GM23338 (cell line): ENCODE measurements at regions not wholly inside any gene's neighbourhood (a gene's known extent, or its start where the extent isn't known, plus 50 kb on each side); places are given as distances from the start of the nearest gene placed in this dataset.

Source experiments
- ATAC-seq: fragments of 200-7000 bp; cut with Tn5 transposase; 3 replicates; pipeline ENCODE4 v1.9.1; 2020
- DNase-seq: peaks from one replicate; pipeline ENCODE4 v3.0.0-alpha.2; 2015; ENCODE audit warnings: low spot score
- H2AFZ ChIP-seq: fragments of 200-600 bp; sonication (generic); 2 replicates; pipeline ENCODE4 v1.8.0; 2016; ENCODE audit warnings: antibody characterized with exemption, mild to moderate bottlenecking, moderate library complexity
- H3F3A ChIP-seq: fragments of 200-600 bp; sonication (generic); replicated peaks from 2 replicates; pipeline ENCODE4 v1.8.0; 2017; ENCODE audit warnings: antibody characterized with exemption, mixed run types, low read depth
- H3K27ac ChIP-seq: fragments of 200-600 bp; sonication (generic); 2 replicates; pipeline ENCODE4 v1.6.1; 2016; ENCODE audit warnings: low read depth
- H3K27me3 ChIP-seq: fragments of 200-600 bp; sonication (generic); 2 replicates; pipeline ENCODE4 v1.8.0; 2016; ENCODE audit warnings: mild to moderate bottlenecking, mixed run types, moderate library complexity; ENCODE audit not compliant: insufficient read depth
- H3K36me3 ChIP-seq: fragments of 200-600 bp; sonication (generic); 2 replicates; pipeline ENCODE4 v1.8.0; 2016; ENCODE audit warnings: mild to moderate bottlenecking; ENCODE audit not compliant: insufficient read depth
- H3K4me1 ChIP-seq: fragments of 200-600 bp; sonication (generic); 2 replicates; pipeline ENCODE4 v1.8.0; 2016; ENCODE audit warnings: mild to moderate bottlenecking, moderate library complexity; ENCODE audit not compliant: insufficient read depth
- H3K4me2 ChIP-seq: fragments of 200-600 bp; sonication (generic); 2 replicates; pipeline ENCODE4 v1.7.1; 2017; ENCODE audit warnings: mixed run types
- H3K4me3 ChIP-seq: fragments of 200-600 bp; sonication (generic); 2 replicates; pipeline ENCODE4 v1.6.1; 2016; ENCODE audit warnings: mixed run types
- H3K79me2 ChIP-seq: fragments of 200-600 bp; sonication (generic); replicated peaks from 2 replicates; pipeline ENCODE4 v1.8.0; 2017; ENCODE audit warnings: mild to moderate bottlenecking; ENCODE audit not compliant: insufficient read depth
- H3K9me2 ChIP-seq: fragments of 200-600 bp; sonication (generic); 2 replicates; pipeline ENCODE4 v1.8.0; 2017; ENCODE audit not compliant: insufficient read depth
- H4K20me1 ChIP-seq: fragments of 200-600 bp; sonication (generic); replicated peaks from 2 replicates; pipeline ENCODE4 v1.8.0; 2017; ENCODE audit warnings: mild to moderate bottlenecking; ENCODE audit not compliant: insufficient read depth
- H3K27ac Mint-ChIP-seq: 2 replicates; pipeline ENCODE4 v1.8.0; 2020; ENCODE audit warnings: inconsistent platforms, mild to moderate bottlenecking, moderate library complexity, mixed read lengths
- H3K27me3 Mint-ChIP-seq: 3 replicates; pipeline ENCODE4 v1.8.0; 2022; ENCODE audit warnings: low read depth, mild to moderate bottlenecking, moderate library complexity, mixed read lengths, inconsistent platforms; ENCODE audit not compliant: insufficient read depth, poor library complexity
- H3K36me3 Mint-ChIP-seq: 3 replicates; pipeline ENCODE4 v1.8.0; 2021; ENCODE audit warnings: low read depth, mild to moderate bottlenecking, inconsistent platforms, moderate library complexity, mixed read lengths
- H3K4me1 Mint-ChIP-seq: 3 replicates; pipeline ENCODE4 v1.8.0; 2020; ENCODE audit warnings: mild to moderate bottlenecking, inconsistent platforms, mixed read lengths
- H3K4me3 Mint-ChIP-seq: 3 replicates; pipeline ENCODE4 v1.8.0; 2021; ENCODE audit warnings: moderate library complexity, mild to moderate bottlenecking, inconsistent platforms, mixed read lengths
- H3K9me3 Mint-ChIP-seq: 3 replicates; pipeline ENCODE4 v1.8.0; 2020; ENCODE audit warnings: moderate library complexity, mild to moderate bottlenecking, inconsistent platforms, mixed read lengths
- CREB1 ChIP-seq: fragments of 250-450 bp; sonication (Bioruptor Pico); IDR thresholded peaks from 2 replicates; pipeline ENCODE4 v1.5.0; 2020; ENCODE audit warnings: low read depth, mild to moderate bottlenecking, moderate library complexity
- ETS1 ChIP-seq: IDR thresholded peaks from 2 replicates; pipeline ENCODE4 v1.6.1; 2016; ENCODE audit warnings: antibody characterized with exemption
- EZH2 ChIP-seq: fragments of 200-600 bp; sonication (generic); IDR thresholded peaks from one replicate; pipeline ENCODE4 v1.8.0; 2017; ENCODE audit warnings: antibody characterized with exemption, mild to moderate bottlenecking, low read depth; ENCODE audit not compliant: unreplicated experiment
- EZH2phosphoT487 ChIP-seq: fragments of 200-600 bp; sonication (generic); IDR thresholded peaks from one replicate; pipeline ENCODE4 v1.8.1; 2018; ENCODE audit warnings: antibody characterized with exemption; ENCODE audit not compliant: unreplicated experiment
- JUNB ChIP-seq: IDR thresholded peaks from one replicate; pipeline ENCODE4 v1.6.1; 2016; ENCODE audit warnings: antibody characterized with exemption; ENCODE audit not compliant: unreplicated experiment
- NANOG ChIP-seq: IDR thresholded peaks from 2 replicates; pipeline ENCODE4 v1.6.1; 2016; ENCODE audit warnings: antibody characterized with exemption, borderline replicate concordance
- POLR2AphosphoS5 ChIP-seq: IDR thresholded peaks from 2 replicates; pipeline ENCODE4 v1.6.1; 2016; ENCODE audit warnings: antibody characterized with exemption, low read depth
- REST ChIP-seq: IDR thresholded peaks from one replicate; pipeline ENCODE4 v1.6.1; 2018; ENCODE audit warnings: antibody characterized with exemption; ENCODE audit not compliant: unreplicated experiment
- STAT1 ChIP-seq: IDR thresholded peaks from one replicate; pipeline ENCODE4 v1.6.1; 2016; ENCODE audit warnings: antibody characterized with exemption; ENCODE audit not compliant: unreplicated experiment
- ZNF331 ChIP-seq: fragments of 250-450 bp; sonication (Bioruptor Pico); IDR thresholded peaks from 2 replicates; pipeline ENCODE4 v1.5.0; 2020; ENCODE audit warnings: low read depth, mild to moderate bottlenecking, moderate library complexity
- TF ChIP-seq, protein P1 (sequence below): fragments of 250-450 bp; sonication (Bioruptor Pico); IDR thresholded peaks from 2 replicates; pipeline ENCODE4 v1.5.0; 2020; ENCODE audit warnings: mild to moderate bottlenecking, moderate library complexity
- TF ChIP-seq, protein P2 (sequence below), 2 experiments: fragments of 200-600 bp in 1 of 2; sonication (generic) in 1 of 2; conservative IDR thresholded peaks; 2 replicates each; pipeline versions ENCODE4 v1.5.1 to v1.6.1; 2016 to 2017; ENCODE audit warnings: antibody characterized with exemption in 2 of 2, low read depth in 2 of 2, mild to moderate bottlenecking in 2 of 2, moderate library complexity in 1 of 2

GRCh38 chr1:199546323-199546722, 481.2 kb upstream of the NR5A2 start (continued):
- TF ChIP-seq, protein P1, sequence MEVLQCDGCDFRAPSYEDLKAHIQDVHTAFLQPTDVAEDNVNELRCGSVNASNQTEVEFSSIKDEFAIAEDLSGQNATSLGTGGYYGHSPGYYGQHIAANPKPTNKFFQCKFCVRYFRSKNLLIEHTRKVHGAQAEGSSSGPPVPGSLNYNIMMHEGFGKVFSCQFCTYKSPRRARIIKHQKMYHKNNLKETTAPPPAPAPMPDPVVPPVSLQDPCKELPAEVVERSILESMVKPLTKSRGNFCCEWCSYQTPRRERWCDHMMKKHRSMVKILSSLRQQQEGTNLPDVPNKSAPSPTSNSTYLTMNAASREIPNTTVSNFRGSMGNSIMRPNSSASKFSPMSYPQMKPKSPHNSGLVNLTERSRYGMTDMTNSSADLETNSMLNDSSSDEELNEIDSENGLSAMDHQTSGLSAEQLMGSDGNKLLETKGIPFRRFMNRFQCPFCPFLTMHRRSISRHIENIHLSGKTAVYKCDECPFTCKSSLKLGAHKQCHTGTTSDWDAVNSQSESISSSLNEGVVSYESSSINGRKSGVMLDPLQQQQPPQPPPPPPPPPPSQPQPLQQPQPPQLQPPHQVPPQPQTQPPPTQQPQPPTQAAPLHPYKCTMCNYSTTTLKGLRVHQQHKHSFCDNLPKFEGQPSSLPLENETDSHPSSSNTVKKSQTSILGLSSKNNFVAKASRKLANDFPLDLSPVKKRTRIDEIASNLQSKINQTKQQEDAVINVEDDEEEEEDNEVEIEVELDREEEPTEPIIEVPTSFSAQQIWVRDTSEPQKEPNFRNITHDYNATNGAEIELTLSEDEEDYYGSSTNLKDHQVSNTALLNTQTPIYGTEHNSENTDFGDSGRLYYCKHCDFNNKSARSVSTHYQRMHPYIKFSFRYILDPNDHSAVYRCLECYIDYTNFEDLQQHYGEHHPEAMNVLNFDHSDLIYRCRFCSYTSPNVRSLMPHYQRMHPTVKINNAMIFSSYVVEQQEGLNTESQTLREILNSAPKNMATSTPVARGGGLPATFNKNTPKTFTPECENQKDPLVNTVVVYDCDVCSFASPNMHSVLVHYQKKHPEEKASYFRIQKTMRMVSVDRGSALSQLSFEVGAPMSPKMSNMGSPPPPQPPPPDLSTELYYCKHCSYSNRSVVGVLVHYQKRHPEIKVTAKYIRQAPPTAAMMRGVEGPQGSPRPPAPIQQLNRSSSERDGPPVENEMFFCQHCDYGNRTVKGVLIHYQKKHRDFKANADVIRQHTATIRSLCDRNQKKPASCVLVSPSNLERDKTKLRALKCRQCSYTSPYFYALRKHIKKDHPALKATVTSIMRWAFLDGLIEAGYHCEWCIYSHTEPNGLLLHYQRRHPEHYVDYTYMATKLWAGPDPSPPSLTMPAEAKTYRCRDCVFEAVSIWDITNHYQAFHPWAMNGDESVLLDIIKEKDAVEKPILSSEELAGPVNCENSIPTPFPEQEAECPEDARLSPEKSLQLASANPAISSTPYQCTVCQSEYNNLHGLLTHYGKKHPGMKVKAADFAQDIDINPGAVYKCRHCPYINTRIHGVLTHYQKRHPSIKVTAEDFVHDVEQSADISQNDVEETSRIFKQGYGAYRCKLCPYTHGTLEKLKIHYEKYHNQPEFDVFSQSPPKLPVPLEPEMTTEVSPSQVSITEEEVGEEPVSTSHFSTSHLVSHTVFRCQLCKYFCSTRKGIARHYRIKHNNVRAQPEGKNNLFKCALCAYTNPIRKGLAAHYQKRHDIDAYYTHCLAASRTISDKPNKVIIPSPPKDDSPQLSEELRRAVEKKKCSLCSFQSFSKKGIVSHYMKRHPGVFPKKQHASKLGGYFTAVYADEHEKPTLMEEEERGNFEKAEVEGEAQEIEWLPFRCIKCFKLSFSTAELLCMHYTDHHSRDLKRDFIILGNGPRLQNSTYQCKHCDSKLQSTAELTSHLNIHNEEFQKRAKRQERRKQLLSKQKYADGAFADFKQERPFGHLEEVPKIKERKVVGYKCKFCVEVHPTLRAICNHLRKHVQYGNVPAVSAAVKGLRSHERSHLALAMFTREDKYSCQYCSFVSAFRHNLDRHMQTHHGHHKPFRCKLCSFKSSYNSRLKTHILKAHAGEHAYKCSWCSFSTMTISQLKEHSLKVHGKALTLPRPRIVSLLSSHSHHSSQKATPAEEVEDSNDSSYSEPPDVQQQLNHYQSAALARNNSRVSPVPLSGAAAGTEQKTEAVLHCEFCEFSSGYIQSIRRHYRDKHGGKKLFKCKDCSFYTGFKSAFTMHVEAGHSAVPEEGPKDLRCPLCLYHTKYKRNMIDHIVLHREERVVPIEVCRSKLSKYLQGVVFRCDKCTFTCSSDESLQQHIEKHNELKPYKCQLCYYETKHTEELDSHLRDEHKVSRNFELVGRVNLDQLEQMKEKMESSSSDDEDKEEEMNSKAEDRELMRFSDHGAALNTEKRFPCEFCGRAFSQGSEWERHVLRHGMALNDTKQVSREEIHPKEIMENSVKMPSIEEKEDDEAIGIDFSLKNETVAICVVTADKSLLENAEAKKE (CRISPR knock-in tag) = no peak
- TF ChIP-seq CREB1 (CRISPR knock-in tag) (no peak), EZH2phosphoT487 (no peak), STAT1 (no peak), POLR2AphosphoS5 (no peak), ZNF331 (CRISPR knock-in tag) (no peak)

DNA sequence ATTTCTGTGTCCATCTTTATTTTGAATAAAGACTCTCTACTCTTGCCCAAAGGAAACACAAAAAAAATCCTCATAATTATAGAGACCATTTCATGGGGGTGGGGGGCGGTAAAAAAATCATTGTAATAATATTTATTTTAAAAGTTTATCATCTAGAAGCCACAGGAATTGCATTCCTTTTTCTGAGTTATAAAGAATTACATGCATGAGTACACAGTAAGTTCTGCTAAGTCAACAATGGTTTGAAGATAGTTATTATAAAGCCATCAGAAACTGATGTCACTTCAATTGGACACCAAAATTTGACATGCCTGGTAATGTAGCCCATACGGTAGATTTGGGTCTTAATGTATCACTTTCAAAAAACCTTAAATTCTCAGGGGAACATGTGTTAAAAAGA, 478.1 kb upstream of the NR5A2 start:
- H3K36me3 ChIP-seq = no peaks in the 10 kb centered on the region
- no peaks in the 10 kb centered on the region for H3K79me2 ChIP-seq
- DNase-seq (no peak), ATAC-seq (no peak)
- H3K4me3 ChIP-seq = no peak overlapping the region
- H3K4me2 ChIP-seq = no peak overlapping the region
- peaks cover 14% of the 10 kb centered on the region for H3K9me2 ChIP-seq
- no peaks in the 10 kb centered on the region for H3K4me1 ChIP-seq
- Mint-ChIP-seq H3K27ac (no peak overlapping the region), H3K36me3 (no peaks in the 10 kb centered on the region), H3K4me3 (no peak overlapping the region), H3K27me3 (no peaks in the 10 kb centered on the region), H3K9me3 (no peaks in the 10 kb centered on the region), H3K4me1 (peaks cover 5% of the 10 kb centered on the region; the same call in 2 of the 3 replicates)
- no peaks in the 10 kb centered on the region for H4K20me1 ChIP-seq
- no peak overlapping the region for H2AFZ ChIP-seq
- H3K27me3 ChIP-seq = no peaks in the 10 kb centered on the region
- no peak overlapping the region for H3K27ac ChIP-seq
- no peaks in the 10 kb centered on the region for H3F3A ChIP-seq
- TF ChIP-seq EZH2phosphoT487 = no peak
- TF ChIP-seq POLR2AphosphoS5 = no peak
- no peak for TF ChIP-seq NANOG
- TF ChIP-seq EZH2 = no peak
- TF ChIP-seq STAT1 = no peak
- TF ChIP-seq ETS1 = no peak
- no peak for TF ChIP-seq ZNF331 (CRISPR knock-in tag)
- TF ChIP-seq CREB1 (CRISPR knock-in tag) = no peak
- no peak for TF ChIP-seq JUNB
- no peak for TF ChIP-seq REST
- TF ChIP-seq, protein P2, sequence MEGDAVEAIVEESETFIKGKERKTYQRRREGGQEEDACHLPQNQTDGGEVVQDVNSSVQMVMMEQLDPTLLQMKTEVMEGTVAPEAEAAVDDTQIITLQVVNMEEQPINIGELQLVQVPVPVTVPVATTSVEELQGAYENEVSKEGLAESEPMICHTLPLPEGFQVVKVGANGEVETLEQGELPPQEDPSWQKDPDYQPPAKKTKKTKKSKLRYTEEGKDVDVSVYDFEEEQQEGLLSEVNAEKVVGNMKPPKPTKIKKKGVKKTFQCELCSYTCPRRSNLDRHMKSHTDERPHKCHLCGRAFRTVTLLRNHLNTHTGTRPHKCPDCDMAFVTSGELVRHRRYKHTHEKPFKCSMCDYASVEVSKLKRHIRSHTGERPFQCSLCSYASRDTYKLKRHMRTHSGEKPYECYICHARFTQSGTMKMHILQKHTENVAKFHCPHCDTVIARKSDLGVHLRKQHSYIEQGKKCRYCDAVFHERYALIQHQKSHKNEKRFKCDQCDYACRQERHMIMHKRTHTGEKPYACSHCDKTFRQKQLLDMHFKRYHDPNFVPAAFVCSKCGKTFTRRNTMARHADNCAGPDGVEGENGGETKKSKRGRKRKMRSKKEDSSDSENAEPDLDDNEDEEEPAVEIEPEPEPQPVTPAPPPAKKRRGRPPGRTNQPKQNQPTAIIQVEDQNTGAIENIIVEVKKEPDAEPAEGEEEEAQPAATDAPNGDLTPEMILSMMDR (conservative IDR thresholded peaks at IDR 0.05; ENCODE audit: low read depth in 2 of 2) = no peak
